GM19468 (cell line): ENCODE measurements at regions not wholly inside any gene's neighbourhood (a gene's known extent, or its start where the extent isn't known, plus 50 kb on each side); places are given as distances from the start of the nearest gene placed in this dataset.
"Not testable (repeated sequence)": the region's sequence is repeated elsewhere in the genome, so short reads cannot be mapped to it uniquely, and the experiment has no call there.

Source experiments
- ATAC-seq: cut with Tn5 transposase; IDR thresholded peaks from one replicate; pipeline ENCODE4 v1.9.1; 2021; ENCODE audit warnings: mild to moderate bottlenecking, moderate library complexity, moderate number of reproducible peaks; ENCODE audit not compliant: unreplicated experiment; ENCODE audit errors: extremely low read depth

GRCh38 chr2:175441181-175441761 lies 259.8 kb upstream of the ATP5MC3 start:
- ATAC-seq, result no peak

GRCh38 chr2:175439416-175439815 lies 257.9 kb upstream of the ATP5MC3 start:
- ATAC-seq, result no peak

GRCh38 chr2:175437167-175437566 lies 255.7 kb upstream of the ATP5MC3 start:
- no peak for ATAC-seq

- ATAC-seq, result no peak
Observed at GRCh38 chr2:175436076-175436475, 254.6 kb upstream of the ATP5MC3 start.

GRCh38 chr2:175435012-175435411 lies 253.5 kb upstream of the ATP5MC3 start:
- ATAC-seq, result no peak

- no peak for ATAC-seq
Observed at GRCh38 chr2:175432793-175433192, 251.3 kb upstream of the ATP5MC3 start.

GRCh38 chr2:175432021-175432420 lies 250.5 kb upstream of the ATP5MC3 start:
- no peak for ATAC-seq

- ATAC-seq, result no peak
Observed at GRCh38 chr2:175431101-175431946, 249.8 kb upstream of the ATP5MC3 start.

- ATAC-seq, result no peak
Observed at GRCh38 chr2:175430236-175430635, 248.7 kb upstream of the ATP5MC3 start.

- ATAC-seq, result no peak
Observed at GRCh38 chr2:175418224-175418835, 236.8 kb upstream of the ATP5MC3 start.

GRCh38 chr2:175414882-175415487 lies 233.5 kb upstream of the ATP5MC3 start:
- no peak for ATAC-seq

GRCh38 chr2:175414191-175414881 lies 232.8 kb upstream of the ATP5MC3 start:
- ATAC-seq, result no peak

- ATAC-seq, result not testable (repeated sequence)
Observed at GRCh38 chr2:175410941-175411340, 229.4 kb upstream of the ATP5MC3 start.

- no peak for ATAC-seq
Observed at GRCh38 chr2:175404839-175405238, 223.3 kb upstream of the ATP5MC3 start.

- no peak for ATAC-seq
Observed at GRCh38 chr2:175403599-175404221, 222.2 kb upstream of the ATP5MC3 start.

GRCh38 chr2:175402571-175402970 lies 221.1 kb upstream of the ATP5MC3 start:
- no peak for ATAC-seq

GRCh38 chr2:175401956-175402469 lies 220.5 kb upstream of the ATP5MC3 start:
- no peak for ATAC-seq

GRCh38 chr2:175400975-175401374 lies 219.5 kb upstream of the ATP5MC3 start:
- ATAC-seq, result no peak

GRCh38 chr2:175399326-175399725 lies 217.8 kb upstream of the ATP5MC3 start:
- ATAC-seq, result no peak

- ATAC-seq, result no peak
Observed at GRCh38 chr2:175398848-175399247, 217.3 kb upstream of the ATP5MC3 start.
